NOMO-1 treated with DMSO at 0.1 percent for 48 hours (cell line): ENCODE measurements at regions not wholly inside any gene's neighbourhood (a gene's known extent, or its start where the extent isn't known, plus 50 kb on each side); places are given as distances from the start of the nearest gene placed in this dataset.
A peak's percentile ranks its signal among the peaks of the same experiment; 100 is the strongest.

Experiments
- DNase-seq: peaks from one replicate; lab custom pipeline; 2025; ENCODE audit not compliant: unreplicated experiment; lab: John Stamatoyannopoulos, UW

DNA sequence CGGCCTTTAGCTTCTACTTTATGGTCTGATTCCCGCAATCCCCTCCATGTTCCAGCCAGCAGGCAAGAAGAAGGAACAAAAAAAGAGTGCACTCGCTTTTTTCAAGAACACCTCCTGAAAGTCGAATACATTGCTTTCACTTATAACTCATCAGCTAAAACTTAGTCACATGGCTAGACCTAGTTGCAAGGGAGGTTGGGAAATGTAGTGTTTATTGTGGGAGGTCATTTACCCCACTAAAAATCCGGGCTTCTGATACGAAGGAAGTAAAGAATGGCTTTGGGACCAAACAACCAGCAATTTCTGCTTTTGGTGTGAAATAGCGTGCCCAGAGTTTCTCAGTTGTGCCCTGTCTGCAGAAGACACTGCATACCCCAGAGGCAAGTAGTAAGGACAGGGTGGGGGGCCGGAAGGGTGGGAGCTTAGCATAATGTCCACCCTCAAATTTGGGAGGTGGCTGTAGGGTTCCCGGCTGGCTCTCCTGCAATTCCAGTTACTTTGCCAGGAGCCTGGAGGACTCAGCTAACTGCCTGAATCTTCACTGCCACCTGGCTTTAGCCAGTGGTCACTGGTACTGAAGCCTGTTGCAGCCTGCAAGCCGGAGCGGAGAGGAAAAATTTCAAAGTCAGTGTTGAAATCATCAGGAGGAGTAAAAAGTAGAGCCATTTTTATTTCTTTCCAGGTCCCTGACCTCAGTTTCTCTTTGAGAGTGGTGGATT is 57.7 kb upstream of the F3 start:
- DNase-seq = peak; percentile 44

DNA sequence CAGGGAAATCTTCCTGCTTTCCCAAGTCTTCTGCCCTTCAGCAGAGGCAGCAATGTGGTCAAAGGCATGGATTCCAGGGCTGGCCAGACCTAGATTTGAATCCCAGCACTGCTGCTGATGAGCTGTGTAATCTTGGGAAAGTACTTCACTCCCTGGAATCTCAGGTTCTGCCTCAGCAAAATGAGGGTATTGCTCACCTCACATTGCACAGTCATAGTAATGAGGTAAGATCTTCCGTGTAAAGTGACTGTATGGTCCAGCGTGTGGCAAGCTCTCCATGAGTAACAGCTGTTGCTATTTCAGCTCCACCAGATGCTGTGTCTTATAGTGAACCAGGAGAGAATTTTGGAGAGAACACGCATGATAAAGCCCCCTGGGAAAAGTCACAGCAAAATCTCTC is 56.1 kb upstream of the F3 start:
- no peak for DNase-seq

DNA sequence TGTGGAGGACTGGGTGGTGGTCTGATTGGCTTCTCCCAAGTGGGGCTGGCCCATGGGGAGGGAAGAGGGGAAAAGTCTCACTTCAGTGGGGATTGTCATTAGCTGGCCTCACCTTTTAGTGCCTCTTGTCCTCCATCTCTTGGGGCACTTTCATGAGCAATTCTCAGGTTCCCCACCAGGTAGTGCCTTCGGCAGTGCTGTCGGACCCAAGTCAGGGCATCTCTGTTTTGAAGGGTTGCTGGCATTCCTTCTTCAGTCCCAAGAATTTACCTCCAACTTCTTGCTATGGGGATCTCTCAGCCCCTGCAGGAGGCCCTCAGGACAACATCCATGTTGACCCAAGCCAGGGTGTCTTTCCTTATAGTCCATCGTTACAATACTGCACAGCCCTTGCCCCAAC is 54.7 kb upstream of the F3 start:
- no peak for DNase-seq

DNA sequence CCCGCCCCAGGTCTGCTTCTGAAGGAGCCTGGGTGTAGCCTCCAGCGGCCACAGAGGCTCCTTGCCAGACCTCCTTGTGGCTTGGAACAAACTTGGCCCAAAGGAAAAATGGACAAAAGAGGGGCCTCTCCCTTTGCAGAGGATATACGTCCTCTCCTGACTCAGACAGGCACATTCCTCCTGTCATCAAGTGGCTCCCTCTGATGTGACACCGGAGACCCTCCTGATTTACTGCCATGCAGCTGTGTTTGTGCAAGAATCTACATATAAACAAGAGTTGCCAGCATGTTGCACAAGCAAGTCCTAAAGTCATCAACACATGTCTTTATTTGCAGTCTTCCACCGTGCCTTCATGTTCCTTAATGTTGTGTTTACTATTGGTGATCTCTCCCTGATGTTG is 54.1 kb upstream of the F3 start:
- no peak for DNase-seq

DNA sequence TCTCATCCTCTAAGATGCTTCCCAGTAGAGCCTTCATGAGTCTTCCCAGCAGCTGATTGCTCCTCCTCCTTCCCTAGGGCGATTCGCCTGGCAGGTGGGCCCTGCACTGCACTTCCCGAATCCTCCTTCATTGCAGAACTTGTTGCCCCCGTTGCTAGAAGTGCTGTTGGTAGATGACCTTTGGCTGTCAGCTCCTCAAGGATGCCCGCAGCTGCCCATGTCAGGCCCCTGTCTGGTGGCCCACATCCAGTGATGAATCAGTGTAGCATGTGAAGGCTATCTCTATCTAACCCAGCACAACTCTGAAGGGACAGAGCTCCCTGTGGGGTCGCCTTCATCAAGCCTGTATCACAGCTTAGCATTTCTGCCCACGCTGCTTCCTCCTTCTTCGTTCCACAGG is 52.1 kb upstream of the F3 start:
- DNase-seq = no peak

DNA sequence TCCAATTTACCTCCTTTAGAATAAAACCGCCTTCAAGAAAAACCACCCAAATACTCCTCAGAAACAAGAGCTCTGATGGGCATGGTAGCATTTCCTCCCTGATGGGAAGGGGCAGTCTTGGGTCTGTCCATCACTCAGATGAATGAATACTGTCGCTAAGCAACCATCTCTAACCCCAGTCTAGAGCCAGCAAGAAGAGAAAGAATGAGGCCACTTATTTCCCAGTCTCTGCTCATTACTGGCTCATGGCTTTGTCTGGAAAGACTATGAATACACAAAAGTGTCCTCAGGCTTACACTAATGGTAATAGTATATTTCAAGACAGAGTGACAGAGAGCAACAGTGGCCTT is 51.0 kb upstream of the F3 start:
- no peak for DNase-seq

DNA sequence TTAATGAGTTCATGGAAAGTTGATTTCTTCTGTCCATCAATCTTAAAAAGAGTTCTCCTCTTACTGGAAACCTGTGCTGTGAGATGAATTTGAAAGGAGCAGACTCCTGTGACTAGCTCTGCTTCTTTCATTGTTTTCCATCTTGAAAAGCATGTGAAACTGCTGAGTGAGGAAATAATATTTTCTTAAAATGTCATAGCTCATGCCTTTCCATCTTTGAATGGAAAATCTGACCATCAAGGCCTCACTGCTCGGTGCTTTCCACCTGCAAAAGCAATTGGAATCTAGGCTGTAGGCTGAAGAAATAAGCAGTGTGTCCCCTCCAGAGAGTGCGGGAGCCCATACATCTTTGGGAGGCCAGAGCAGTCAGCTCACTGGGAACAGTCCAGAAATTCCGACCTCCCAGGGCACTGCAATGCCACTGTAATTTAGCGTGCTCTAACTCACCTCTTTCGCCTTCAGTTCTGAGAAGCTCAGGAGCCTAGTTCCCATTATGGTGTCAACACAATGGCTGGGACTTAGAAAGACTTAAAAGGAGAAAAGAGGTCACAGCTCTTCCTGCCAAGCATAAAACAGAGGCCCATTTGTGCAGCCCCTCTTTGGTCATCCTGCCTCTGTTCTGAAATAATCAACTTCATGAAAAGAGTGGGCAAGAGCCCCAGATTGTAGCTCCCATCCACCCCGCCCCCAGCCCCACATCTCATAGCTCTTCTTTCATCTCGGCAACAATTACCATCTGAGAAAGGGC is 50.4 kb upstream of the F3 start:
- no peak for DNase-seq
